HG03175 (cell line): ENCODE measurements at regions not wholly inside any gene's neighbourhood (a gene's known extent, or its start where the extent isn't known, plus 50 kb on each side); places are given as distances from the start of the nearest gene placed in this dataset.

ENCODE experiments used
- ATAC-seq: cut with Tn5 transposase; IDR thresholded peaks from one replicate; pipeline ENCODE4 v1.9.1; 2021; ENCODE audit warnings: mild to moderate bottlenecking, moderate library complexity; ENCODE audit not compliant: unreplicated experiment

DNA sequence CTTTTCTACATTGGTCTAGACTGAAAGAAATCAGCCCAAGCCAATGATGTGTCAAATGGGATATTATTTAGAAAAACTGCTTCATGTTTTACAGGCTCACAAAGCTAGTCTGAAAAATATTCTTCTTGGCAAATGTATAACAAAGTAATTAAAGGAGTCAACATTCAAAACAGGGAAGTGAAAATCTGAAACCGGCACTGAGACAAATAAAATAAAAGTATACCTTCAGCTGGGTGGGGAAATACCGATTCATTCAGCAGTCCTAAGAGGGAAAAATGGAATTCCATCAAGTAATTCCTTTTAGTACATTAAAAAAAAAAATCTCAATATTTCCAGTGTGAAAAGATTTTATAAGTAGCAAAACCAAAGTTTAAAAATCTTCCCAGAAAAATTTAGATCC is 259.6 kb upstream of the SLC24A2 start:
- ATAC-seq: no peak

DNA sequence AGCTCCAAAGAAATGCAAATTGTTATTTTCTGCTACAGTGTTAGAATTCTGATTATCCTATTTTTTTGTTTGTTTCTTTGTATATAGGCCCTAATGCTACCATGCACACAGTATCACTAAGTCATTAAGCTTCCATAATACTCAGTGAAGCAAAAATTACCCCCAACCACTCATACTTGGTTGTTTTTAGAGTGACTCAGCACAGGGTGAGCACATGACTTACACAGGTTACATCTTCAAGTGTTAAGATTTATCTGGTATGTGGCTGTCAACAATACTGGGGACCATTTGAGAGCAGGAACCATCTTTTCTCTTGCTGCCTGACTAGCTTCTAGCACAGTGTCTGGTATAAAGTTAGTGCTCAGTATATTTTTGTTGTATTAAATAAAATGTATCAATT is 255.8 kb upstream of the SLC24A2 start:
- ATAC-seq: no peak

DNA sequence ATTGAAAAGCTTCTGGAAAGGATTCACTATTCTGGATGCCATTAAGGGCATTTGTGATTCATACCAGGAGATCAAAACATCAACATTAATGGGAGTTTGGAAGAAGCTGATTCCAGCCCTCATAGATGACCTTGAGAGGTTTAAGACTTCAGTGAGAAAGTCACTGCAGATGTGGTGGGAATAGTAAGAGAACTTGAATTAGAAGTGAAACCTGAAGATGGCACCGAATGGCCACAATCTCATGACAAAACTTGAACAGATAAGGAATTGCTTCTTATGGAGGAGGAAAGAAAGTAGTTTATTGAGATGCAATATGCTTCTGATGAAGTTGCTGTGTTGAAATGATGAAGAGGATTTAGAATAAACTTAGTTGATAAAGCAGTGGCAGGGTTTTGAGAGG is 254.6 kb upstream of the SLC24A2 start:
- ATAC-seq: no peak

DNA sequence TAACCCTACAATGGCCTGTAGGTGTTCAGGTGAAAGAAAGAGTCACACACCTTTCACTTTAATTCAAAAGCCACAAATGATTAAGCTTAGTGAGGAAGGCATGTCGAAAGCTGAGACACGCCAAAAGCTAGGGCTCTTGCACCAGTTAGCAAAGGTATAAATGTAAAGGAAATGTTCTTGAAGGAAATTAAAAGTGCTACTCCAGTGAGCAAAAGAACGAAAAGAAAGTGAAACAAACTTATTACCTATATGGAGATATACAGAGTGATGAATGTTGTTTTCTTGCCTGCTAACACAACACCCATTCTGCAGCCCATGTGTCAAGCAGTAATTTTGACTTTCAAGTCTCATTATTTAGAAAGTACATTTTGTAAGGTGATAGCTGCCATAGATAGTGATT is 254.2 kb upstream of the SLC24A2 start:
- peak; percentile 68 for ATAC-seq

DNA sequence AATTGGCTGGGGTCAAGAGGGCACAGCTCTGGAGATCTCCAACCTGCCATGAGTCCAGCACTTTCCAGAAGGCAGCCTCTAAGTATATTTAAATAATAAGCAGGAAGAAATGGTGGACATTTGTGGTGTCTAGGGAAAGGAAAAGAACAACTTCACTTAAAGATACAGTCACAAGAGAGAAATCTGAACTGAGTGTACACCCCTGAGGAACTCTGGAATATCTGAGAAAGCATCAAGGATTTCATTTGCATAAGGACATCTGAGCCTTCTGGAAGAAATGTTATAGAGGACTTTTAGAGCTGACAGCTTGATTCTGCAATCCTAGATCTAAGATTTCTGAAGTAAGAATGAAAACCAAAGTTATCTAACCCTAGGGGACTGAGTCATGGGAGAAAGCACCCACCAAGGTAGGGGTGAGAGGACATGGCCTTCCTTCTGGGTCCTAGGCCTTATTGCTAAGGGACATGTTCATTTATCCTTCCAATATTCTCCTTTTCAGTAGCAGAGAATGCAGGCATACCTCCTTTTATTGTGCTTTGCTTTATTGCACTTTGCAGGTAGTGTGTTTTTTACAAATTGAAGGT is 253.4 kb upstream of the SLC24A2 start:
- ATAC-seq: no peak

DNA sequence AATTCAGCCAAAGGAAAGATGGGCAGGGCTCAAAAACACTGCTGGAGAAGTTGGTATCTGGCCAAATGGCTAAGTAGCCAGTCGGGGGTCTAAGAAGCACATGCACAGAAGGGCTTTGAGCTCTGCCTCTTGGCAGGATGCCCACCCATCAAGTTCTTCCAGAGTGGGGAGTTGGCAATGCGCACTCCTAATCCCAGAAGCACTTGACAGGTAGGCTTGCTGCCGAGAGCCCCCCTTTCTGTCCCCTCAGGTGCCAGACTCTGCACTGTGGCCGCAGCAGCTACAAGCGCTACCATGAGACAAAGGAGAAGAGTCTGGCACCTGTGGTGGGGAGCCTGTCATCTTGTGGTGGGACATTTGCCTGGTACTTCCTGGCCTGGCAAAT is 252.9 kb upstream of the SLC24A2 start:
- ATAC-seq: no peak

DNA sequence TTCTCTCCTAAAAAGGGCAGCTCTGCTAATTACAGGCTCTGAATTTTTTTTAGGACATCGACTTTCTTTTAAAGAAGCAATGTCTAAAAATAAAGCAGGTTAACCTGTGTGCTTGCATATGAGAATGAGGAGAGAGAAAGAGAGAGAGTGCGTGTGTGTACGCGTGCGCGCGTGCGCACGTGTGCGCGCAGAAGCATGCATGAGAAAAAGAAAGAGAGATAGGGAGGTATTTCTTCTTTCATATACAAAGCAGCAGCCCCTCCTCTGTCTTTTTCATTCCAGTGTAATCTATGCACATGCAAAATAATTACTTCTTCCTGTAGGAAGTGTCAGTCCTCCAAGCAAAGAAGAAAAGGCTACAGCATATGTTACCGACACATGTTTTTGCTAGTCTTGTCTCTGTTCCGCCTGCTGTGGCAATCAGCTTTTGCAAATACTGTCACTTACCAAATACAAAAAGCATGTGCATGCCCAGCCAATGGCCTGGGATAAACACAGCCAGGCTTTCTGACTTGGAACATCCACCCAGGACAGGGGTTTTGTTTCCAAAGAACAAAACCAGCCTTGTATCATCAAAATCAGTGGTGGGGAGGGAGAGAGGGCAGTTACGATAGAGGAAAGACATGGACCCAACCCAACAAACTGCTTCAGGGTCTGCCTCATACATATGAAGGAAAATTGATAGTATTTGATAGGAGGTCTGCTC is 252.3 kb upstream of the SLC24A2 start:
- no peak for ATAC-seq

DNA sequence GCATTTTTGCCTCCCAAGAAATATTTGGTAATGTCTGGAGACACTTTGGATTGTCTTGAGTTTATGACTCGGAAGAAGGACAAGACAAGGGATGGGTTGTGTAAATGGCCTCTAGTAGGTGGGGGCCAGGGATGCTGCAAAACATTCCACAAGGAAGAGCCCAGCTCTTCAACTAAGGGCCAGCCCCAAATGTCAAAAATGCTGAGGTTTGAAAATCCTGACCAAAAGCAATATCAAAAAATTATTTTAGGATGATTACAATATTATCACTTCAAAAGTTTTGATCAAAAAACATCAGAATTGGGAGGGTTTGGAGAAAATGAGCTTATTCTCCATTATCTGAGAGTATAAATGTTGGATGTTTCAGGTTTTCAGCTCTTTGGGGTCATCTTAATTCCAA is 248.9 kb upstream of the SLC24A2 start:
- no peak for ATAC-seq

DNA sequence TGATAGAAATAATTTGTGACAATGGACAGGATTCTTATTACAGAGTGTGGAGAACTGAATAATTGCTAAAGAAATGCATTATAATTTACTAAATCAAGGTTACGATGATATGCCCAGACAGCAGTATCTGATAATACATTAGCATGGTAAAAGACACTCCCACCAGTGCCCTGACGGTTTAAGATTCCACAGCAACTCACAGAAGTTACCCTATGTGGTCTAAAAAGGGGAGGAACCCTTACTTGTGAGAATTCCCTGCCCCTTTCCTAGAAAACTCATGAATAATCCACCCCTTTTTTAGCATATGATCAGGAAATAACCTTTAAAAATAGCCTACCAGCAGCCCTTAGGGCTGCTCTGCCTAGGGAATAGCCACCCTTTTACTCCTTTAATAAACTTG is 244.7 kb upstream of the SLC24A2 start:
- no peak for ATAC-seq

DNA sequence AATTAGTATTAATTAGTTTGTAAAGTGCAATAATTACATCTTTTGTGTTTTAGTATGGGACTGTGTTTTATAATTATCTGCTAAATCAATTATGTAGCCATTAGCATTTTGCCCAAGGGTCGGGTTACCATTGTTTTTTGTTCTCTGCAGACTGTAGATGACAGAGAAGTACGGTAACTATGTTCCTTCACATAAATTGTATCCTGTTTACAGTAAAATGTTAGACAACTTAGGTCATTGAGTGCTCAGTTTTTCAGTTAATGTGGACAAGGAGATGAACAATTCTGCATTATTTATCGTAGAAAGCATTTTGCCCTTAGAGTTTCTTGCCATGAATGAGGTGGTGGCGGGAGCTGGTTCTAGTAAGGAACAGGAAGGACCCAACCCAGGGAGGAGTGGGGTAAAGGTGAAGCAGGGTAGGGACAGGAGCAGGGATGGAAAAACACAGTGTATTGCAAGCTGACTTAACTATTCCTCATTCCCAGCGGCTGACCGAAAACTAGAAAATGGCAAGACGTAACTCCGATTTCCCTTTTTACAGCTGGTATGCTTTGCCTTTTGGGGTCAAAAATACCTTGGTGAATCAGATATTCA is 243.7 kb upstream of the SLC24A2 start:
- ATAC-seq: no peak

DNA sequence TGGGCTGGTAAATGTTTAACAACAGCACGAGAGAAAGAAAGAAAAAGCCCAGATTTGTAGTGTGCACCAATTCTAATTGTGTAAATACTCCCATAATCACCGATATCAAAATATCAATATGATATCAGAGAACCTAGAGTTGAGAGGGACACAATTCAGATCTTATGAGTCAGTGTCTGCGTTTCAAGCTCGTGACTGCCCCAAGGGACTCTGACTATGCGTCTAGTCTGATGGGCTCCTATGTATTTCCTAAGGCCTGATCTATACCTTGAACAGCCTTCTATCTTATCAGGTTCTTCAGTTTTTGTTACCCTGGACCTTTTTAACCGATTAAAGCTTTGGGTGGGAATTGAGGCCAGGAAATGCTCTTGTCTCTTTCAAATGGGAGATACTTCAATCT is 243.0 kb upstream of the SLC24A2 start:
- no peak for ATAC-seq

DNA sequence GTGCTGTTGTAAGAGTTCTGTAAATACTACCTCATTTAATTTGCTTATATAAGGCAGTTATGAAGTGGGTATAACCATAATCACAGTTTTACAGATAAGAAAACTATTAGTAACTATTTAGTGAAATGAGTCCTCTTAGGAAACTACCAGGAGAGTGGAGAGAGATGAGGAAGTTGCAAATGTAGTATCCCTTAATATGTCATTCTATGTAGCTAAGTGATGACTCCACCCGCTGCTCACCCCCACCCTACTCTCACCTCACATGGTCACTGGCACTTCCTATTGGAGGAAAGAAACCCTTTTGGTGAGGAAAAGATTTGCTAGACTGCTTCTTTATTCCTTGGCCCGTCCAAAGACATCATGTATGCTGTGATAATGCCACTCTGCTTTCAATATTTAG is 241.8 kb upstream of the SLC24A2 start:
- ATAC-seq: no peak

DNA sequence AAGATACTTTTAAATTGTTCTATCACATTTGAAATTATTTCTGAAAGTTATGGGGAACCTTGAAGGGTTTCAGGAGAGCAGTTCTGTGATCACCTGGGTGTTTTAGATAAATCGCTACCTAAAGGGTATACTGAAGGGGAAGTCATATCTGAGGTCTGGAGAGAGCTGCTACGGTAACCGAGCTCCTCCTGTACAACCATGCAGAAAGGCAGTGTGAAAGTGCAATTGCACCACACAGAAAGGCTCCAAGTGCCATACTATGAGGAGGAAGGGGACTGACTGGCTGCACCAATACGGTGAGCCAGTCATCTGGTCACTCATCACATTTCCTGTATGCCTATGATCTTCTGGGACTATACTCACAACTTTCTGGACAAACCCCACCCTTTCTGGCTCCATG is 241.4 kb upstream of the SLC24A2 start:
- ATAC-seq: no peak

DNA sequence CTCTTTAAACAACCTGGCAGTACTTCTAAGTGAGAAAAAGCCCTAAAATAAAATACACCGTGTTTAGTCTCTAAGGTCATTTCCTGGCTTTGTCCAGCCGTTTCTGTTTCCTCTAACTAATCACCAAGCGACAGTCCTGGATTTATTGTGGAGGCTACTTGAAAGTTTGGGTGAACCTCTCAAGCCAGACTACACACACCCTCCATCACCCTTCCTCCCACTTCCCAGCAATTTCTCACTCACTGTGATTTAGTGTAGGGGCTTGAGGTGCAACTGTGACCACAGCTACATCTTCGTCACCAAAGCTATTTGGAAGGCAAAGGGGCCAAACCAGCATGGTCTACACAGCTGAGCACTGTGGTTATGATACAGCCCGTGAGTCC is 240.0 kb upstream of the SLC24A2 start:
- ATAC-seq: no peak

DNA sequence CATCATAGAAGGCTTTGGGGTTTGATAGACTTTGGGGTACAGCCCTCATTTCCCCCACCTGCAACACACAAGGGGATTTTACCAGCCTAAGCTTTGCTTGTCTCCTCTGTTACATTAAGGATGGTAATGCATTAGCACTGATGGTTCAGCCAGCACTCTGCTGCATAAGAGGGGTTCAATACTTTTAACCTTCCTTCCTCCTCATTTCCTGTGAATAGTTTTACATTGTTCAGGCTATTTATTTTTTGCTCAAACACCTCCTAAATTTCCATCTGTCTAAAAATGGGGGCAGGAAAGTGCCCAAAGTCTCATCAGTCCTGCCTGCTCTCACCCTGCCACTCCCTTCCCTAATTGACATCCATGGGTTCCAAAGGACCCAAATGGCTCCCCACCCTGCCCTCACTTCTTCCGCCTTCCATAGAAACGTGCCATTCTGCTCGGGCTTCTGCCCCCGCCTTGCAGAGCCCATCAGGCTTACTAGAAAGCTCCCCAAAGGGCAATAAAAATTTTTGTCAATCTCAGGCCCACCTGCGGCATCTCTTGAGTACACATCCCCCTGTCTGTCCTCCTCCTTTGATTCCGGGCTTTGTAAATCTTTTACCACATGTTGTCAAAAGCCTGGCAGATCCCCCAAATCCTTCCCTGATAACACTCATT is 239.5 kb upstream of the SLC24A2 start:
- ATAC-seq: no peak

DNA sequence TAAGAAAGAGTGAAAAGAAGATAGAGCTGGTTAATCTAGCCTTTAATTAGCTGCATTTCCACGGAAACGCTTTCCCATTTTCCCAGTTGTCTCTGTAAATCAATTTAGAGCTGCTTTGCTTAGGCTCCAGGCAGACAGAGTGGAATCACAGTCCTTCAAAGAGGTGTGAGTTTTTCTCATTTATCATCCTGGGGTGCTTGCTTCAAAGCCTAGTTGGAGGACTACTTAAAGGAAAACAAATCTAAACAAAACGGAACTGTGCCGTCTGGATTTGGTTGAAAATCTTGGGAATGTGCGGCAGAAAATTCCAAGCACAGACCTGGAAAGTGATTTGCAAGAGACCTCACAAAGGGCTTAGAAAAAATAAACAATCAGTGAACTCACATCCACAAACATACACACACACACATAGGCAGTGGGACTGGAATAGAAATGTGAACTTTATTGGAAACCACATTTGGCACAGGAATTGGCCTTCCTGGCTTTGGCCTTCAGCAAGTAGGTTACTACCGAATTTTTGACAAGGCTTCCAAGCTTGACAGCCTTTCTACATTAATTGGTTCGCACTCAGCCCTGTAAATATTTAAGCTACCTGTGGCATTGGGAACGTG is 235.2 kb upstream of the SLC24A2 start:
- no peak for ATAC-seq

DNA sequence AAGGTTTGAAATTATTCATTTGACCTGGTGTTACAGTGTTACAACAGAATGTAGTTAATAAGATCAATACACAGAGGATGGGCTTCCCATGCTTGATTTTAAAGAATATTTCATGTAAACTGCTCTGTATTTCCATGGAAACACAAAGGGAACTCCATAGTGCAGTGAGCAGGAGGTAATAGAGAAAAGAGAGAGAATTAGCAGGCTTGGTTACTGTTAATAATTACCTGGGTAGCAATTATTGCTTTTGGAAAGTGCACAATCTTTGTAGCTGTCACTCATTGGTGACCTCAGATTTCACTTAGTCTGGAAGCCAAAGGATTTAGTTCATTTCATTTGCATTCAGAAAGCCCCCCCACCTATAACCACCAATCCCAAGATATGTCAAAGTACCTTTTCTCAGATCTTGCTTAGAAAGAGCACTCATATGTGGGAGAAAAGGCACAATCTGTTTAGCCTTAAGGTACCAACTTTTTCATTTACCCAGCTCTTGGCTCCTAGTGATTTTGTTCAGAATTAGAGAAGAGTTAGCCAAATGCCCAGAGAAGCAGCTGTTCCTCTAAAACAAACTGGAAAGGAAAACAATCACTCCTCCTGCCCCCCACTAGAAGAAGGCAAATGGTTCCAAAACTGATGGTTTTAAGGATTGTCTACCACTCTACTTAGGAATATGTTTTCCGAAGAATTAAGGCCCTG is 234.5 kb upstream of the SLC24A2 start:
- no peak for ATAC-seq

DNA sequence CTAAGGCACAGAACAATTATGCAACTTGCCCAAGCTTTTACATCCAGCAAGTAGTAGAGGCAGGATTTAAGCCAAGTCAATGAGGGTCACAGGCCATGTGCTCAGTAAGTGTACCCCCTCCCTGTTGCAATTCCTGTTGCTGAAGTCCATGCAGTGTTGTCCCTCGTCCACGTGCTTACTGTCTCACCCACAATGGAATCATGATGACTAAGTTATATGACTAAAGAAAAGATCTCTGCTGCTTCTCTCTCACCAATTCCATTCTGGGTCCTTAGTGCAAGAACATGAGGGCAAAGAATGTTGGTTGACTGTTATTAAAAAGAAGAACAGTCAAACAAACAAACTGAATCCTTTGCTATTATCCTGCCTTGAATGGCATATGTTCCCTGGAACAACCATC is 233.6 kb upstream of the SLC24A2 start:
- no peak for ATAC-seq

DNA sequence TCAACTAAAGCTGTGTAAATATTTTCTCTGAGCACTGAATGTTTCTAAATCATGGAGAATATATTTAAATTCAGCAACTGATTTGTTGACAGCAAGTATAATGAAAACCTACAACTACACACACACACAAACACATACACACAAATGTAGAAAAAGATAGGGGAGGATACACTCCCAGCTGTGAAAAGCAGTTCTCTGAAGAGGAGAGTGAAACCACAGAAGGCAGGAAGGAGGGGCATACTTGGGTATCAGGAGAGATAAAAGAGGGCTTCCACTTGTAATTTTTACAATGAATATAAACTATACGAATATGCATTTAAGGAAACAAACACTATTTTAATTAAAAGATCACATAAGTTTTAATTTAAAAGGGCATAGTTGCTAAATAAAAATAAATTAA is 227.8 kb upstream of the SLC24A2 start:
- no peak for ATAC-seq

DNA sequence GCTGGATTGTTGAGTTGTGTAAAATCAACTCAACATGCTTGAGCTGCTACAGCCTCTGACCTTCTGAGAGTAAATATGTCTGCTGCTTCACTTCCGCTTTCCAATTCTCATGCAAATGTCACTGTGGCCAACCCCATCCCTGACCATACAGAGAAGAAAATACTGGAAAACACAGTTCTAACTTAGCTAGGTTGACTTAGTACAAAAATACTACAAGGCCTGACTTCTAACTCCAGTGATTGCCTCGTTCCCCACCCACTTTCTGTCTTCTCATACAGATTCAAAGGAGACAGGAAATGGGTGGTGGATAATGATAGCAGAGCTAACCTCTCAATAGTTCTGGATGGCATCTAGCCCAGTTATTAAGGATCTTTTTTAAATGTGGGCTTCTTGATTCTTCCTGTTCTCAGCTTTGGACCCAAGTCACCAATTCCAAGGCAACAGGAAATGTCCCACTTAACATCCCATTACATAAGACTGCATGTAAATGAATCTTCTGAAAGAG is 226.6 kb upstream of the SLC24A2 start:
- ATAC-seq: peak; percentile 71

DNA sequence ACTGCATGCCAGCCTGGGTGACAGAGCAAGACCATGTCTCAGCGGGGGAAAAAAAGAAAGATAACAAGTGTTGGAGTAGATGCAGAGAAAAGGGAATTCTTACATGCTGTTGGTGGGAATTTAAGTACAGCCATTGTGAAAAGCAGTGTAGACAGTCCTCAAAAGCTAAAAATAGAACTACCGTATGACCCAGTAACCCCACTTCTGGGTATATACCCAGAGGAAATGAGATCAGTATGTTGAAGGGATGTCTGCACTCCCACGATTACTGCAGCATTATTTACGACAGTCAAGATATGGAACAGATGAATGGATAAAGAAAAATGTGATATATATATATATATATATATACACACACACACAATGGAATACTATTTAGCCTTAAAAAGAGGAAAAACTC is 225.3 kb upstream of the SLC24A2 start:
- no peak for ATAC-seq
